Activated CD4-positive, alpha-beta T cell treated with anti-CD3 and anti-CD28 coated beads for 36 hours (primary cell): ENCODE measurements at regions not wholly inside any gene's neighbourhood (a gene's known extent, or its start where the extent isn't known, plus 50 kb on each side); places are given as distances from the start of the nearest gene placed in this dataset.

Source experiments
- ATAC-seq: fragments of 200-7000 bp; cut with Tn5 transposase; one replicate; pipeline ENCODE4 v1.10.0; 2021; ENCODE audit warnings: mild to moderate bottlenecking, moderate library complexity
- CTCF ChIA-PET: fragments of 350-600 bp; sonication (Branson Sonifier 250); formaldehyde crosslinking; loops from one replicate; lab custom pipeline; 2021; ENCODE audit warnings: antibody characterized with exemption; lab: Charles Lee
- POLR2A ChIA-PET: fragments of 350-600 bp; sonication (Branson Sonifier 250); formaldehyde crosslinking; loops from one replicate; lab custom pipeline; 2021; ENCODE audit warnings: antibody characterized with exemption, inconsistent platforms; lab: Charles Lee
- DNase-seq: peaks from one replicate; pipeline ENCODE4 v3.0.0-alpha.2; 2020
- H3K27ac Mint-ChIP-seq: one replicate; pipeline ENCODE4 v1.8.0; 2021; ENCODE audit warnings: mixed read lengths
- H3K27me3 Mint-ChIP-seq: one replicate; pipeline ENCODE4 v1.8.0; 2021; ENCODE audit warnings: mixed read lengths
- H3K36me3 Mint-ChIP-seq: one replicate; pipeline ENCODE4 v1.8.0; 2021; ENCODE audit warnings: low read depth, mixed read lengths
- H3K4me1 Mint-ChIP-seq: one replicate; pipeline ENCODE4 v1.8.0; 2021; ENCODE audit warnings: mixed read lengths
- H3K4me3 Mint-ChIP-seq: one replicate; pipeline ENCODE4 v1.8.0; 2021; ENCODE audit warnings: mild to moderate bottlenecking, moderate library complexity, mixed read lengths
- H3K9me3 Mint-ChIP-seq: one replicate; pipeline ENCODE4 v1.8.0; 2021; ENCODE audit warnings: low read depth, mixed read lengths
- intact Hi-C, 2 experiments: fragments of 100-400 bp; cut with DNase I in 1 of 2; cut with micrococcal nuclease in 1 of 2; formaldehyde crosslinking; loops; one replicate each; pipeline versions ENCODE4 v1.14.2 to v1.15.1; 2022 to 2024; cut with DNase I, micrococcal nuclease

GRCh38 chr14:97206916-97207315, 409.7 kb downstream of the VRK1 start:
- Mint-ChIP-seq H3K9me3 (no peaks in the 10 kb centered on the region), H3K4me1 (no peaks in the 10 kb centered on the region), H3K4me3 (no peak overlapping the region), H3K27ac (no peak overlapping the region), H3K36me3 (no peaks in the 10 kb centered on the region), H3K27me3 (peaks cover 1% of the 10 kb centered on the region)
- ATAC-seq (no peak), DNase-seq (no peak)
- intact Hi-C loops, result no loop called here
- POLR2A ChIA-PET, result no interaction called here
- CTCF ChIA-PET, result no interaction called here

DNA sequence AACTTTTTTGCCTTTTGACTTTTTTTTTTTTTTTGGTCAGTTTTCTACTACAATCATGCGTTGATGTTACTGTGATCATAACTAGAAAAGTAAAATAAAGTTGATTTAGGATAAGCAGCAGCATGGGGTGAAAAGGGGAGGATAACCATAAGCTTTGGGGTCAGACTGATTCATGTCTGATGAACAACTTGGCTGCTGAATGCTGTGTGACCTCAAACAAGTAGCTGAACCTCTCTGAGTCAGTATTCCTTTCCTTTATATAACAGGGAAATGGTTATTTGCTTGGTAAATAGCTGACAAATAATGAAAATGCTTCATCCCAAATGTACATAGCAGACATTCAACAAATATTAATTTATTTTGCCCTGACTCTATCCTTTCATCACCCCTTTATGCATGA, 413.0 kb downstream of the VRK1 start:
- no peak overlapping the region for H3K4me3 Mint-ChIP-seq
- ChIA-PET CTCF (no interaction called here), POLR2A (no interaction called here)
- H3K27ac Mint-ChIP-seq, result no peak overlapping the region
- no peaks in the 10 kb centered on the region for H3K36me3 Mint-ChIP-seq
- no peaks in the 10 kb centered on the region for H3K4me1 Mint-ChIP-seq
- intact Hi-C loops, result no loop called here
- ATAC-seq (no peak), DNase-seq (no peak)
- no peaks in the 10 kb centered on the region for H3K9me3 Mint-ChIP-seq
- H3K27me3 Mint-ChIP-seq, result no peaks in the 10 kb centered on the region

DNA sequence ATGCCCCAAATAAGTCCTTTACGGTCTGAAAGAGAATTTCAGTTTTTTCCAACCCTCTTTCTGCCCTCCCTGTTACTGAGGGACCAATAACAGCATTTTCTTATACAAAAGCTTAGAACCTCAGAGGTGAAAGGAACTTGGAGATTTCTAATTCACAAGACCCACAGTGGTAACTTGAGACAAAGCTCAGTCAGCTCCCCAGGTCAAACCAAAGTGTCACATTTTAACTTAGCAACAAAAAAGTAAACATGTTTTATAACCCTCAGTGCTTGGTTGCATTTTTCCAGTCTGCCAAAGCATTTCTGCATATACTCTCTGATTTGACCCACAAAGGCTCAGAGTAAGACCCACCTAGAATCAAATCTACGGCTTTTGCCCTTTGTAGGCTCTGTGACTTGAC, 415.2 kb downstream of the VRK1 start:
- peaks cover 3% of the 10 kb centered on the region for H3K4me1 Mint-ChIP-seq
- H3K27ac Mint-ChIP-seq, result no peak overlapping the region
- ATAC-seq, result no peak
- no peaks in the 10 kb centered on the region for H3K9me3 Mint-ChIP-seq
- H3K4me3 Mint-ChIP-seq, result no peak overlapping the region
- intact Hi-C loops, result no loop called here
- H3K36me3 Mint-ChIP-seq, result no peaks in the 10 kb centered on the region
- ChIA-PET POLR2A (no interaction called here), CTCF (no interaction called here)
- no peak for DNase-seq
- H3K27me3 Mint-ChIP-seq, result peaks cover under 1% of the 10 kb centered on the region

GRCh38 chr14:97213720-97214119, 416.5 kb downstream of the VRK1 start:
- Mint-ChIP-seq H3K4me1 (peaks cover 3% of the 10 kb centered on the region), H3K36me3 (no peaks in the 10 kb centered on the region), H3K27me3 (peaks cover 4% of the 10 kb centered on the region), H3K9me3 (no peaks in the 10 kb centered on the region), H3K27ac (no peak overlapping the region), H3K4me3 (no peak overlapping the region)
- ChIA-PET CTCF (interaction anchor here (0.6 kb wide), 2 partner anchors 31 to 41 kb away, joined by 3 to 4 read pairs; no protein-coding TSS in a partner anchor), POLR2A (no interaction called here)
- DNase-seq, result no peak
- ATAC-seq, result no peak
- intact Hi-C loops, result no loop called here

GRCh38 chr14:97215263-97215969, 418.2 kb downstream of the VRK1 start:
- Mint-ChIP-seq H3K4me3 (no peak overlapping the region), H3K36me3 (no peaks in the 10 kb centered on the region), H3K27me3 (peaks cover 9% of the 10 kb centered on the region), H3K9me3 (no peaks in the 10 kb centered on the region), H3K27ac (no peak overlapping the region), H3K4me1 (peaks cover 12% of the 10 kb centered on the region)
- ChIA-PET CTCF (interaction anchor here (0.6 kb wide), 1 partner anchor 117 kb away, joined by 3 read pairs; no protein-coding TSS in a partner anchor), POLR2A (no interaction called here)
- DNase-seq (no peak), ATAC-seq (no peak)
- intact Hi-C loops, result no loop called here

DNA sequence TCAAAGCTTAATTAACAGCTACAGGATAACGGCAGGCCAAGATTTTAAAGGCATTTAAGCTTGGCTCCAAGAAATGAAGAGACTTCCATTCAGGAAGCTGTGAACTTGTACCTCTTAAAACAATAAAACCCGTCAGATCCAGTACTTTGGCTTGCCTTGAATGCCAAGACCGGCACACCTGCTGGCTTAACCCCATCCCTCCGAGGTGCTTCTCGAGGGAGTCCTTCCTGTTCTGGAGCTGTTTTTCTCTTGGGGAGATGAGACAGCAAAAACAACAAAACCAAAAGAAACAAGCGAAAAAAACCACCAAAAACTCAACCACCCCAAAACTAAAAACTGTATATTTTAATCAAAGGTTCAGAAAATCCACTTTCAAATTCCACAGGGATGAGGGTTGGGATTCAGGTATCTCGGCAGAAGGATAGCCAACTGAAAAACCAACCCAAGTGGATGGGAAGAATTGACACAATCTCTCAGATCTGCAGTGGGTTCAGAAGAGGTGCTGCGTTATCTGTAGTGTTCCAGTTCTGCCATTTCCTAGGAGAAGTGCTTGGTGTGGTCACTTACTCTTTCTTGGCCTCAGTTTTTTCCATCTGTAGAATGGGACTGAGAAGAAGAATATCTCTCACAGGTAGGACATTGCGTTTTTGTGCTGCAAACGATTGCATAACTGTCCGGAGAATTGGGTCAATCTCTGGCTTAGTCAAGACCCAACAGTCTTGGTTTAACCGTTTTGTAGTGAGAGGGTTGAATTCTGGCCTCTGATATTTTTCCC, 420.1 kb downstream of the VRK1 start:
- ATAC-seq (no peak), DNase-seq (no peak)
- Mint-ChIP-seq H3K27me3 (peaks cover 9% of the 10 kb centered on the region), H3K9me3 (no peaks in the 10 kb centered on the region), H3K4me1 (peaks cover 12% of the 10 kb centered on the region), H3K36me3 (no peaks in the 10 kb centered on the region), H3K27ac (no peak overlapping the region), H3K4me3 (no peak overlapping the region)
- ChIA-PET POLR2A (interaction anchor here (0.7 kb wide), 1 partner anchor 738 kb away, joined by 3 read pairs; no protein-coding TSS in a partner anchor), CTCF (interaction anchor here (0.6 kb wide), 1 partner anchor 49 kb away, joined by 3 read pairs; no protein-coding TSS in a partner anchor)
- intact Hi-C loops, result no loop called here

GRCh38 chr14:97218274-97218673, 421.1 kb downstream of the VRK1 start:
- intact Hi-C loops, result no loop called here
- DNase-seq, result no peak
- Mint-ChIP-seq H3K27ac (no peak overlapping the region), H3K36me3 (no peaks in the 10 kb centered on the region), H3K27me3 (peaks cover 9% of the 10 kb centered on the region), H3K9me3 (no peaks in the 10 kb centered on the region), H3K4me3 (peak overlapping the region; percentile 68), H3K4me1 (peaks cover 12% of the 10 kb centered on the region)
- CTCF ChIA-PET, result interaction anchor here (0.6 kb wide), 1 partner anchor 48 kb away, joined by 3 read pairs; no protein-coding TSS in a partner anchor
- POLR2A ChIA-PET, result no interaction called here
- ATAC-seq, result no peak

DNA sequence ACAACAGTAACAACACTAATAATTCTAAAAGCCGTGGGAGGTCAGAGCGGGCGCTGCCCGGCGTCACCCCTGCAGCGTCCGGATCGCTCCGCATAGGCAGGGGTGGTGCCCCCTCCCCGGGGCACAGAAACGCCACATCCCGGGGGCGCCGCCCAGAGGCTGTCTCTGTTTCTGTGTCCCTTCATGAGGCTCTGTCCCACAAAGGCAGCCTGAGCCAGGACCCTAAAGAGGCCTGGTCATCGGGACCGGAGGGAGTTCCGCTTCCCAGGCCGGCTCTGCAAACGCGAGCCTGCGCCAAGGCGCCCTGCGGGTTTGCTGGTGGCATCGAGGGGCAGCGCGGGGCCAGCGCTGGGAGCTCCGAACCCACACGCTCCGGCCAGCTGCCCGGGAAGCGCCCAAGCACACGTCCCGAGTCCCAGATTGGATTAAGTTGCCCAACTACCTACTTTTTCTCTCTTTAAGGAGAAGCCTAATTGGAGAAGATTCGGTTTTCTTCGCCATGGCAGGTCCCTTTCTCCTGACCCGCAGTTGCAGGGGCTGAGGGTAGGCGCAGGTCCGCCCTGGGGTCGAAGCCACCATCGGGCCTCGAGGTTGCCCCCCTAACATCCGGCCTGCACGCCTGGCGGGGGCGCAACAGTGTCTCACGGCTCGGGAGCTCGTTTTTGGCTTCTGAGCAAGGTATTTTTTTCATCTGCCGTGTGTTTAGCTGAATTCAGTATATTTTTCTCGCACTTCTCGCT, 421.7 kb downstream of the VRK1 start:
- Mint-ChIP-seq H3K27ac (peak overlapping the region; percentile 65), H3K27me3 (peaks cover 9% of the 10 kb centered on the region), H3K4me1 (peaks cover 12% of the 10 kb centered on the region), H3K36me3 (no peaks in the 10 kb centered on the region), H3K9me3 (no peaks in the 10 kb centered on the region), H3K4me3 (peak overlapping the region; percentile 68)
- CTCF ChIA-PET, result interaction anchor here (0.7 to 1.0 kb wide), 3 partner anchors 7 to 517 kb away, joined by 3 read pairs; no protein-coding TSS in a partner anchor
- DNase-seq (peak; percentile 60), ATAC-seq (peak; percentile 78)
- intact Hi-C loops, result no loop called here
- POLR2A ChIA-PET, result interaction anchor here (0.5 kb wide), 1 partner anchor 145 kb away, joined by 3 read pairs; no protein-coding TSS in a partner anchor

DNA sequence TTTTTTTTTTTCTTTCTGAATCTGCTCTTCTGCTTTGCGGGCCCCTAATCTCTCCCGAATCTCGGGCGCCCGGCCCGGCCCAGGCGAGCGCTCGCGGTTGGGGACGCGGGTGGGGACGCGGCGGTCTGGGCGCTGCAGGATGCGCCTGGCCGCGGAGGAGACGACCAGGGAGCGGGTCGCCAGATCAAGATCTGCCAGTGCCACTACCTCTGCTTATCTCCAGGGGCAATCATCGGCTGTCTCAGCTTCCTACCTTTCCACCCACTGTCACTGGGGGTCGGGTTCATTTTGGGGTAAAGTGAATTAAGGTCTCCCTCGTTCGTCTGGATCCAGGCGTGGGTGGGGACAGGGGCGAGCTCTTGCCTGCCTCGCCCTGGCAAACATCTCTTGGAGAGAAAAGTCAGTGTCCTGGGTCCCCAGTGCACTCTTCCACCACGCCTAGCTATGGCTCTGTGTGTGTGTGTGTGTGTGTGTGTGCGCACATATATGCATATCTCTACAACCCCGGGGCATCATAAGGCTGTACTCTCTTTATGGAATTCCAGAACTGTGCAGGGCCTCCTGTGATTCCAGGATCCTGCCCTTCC, 422.3 kb downstream of the VRK1 start:
- Mint-ChIP-seq H3K4me1 (peaks cover 12% of the 10 kb centered on the region), H3K9me3 (no peaks in the 10 kb centered on the region), H3K27me3 (peaks cover 11% of the 10 kb centered on the region), H3K4me3 (peak overlapping the region; percentile 68), H3K36me3 (no peaks in the 10 kb centered on the region), H3K27ac (peak overlapping the region; percentile 65)
- intact Hi-C loops, result no loop called here
- POLR2A ChIA-PET, result interaction anchor here (0.5 kb wide), 1 partner anchor 146 kb away, joined by 3 read pairs; no protein-coding TSS in a partner anchor
- CTCF ChIA-PET, result interaction anchor here (0.7 to 1.0 kb wide), 4 partner anchors 8 to 517 kb away, joined by 3 read pairs; no protein-coding TSS in a partner anchor
- ATAC-seq, result peak; percentile 36
- DNase-seq, result peak; percentile 29

GRCh38 chr14:97221572-97222285, 424.5 kb downstream of the VRK1 start:
- Mint-ChIP-seq H3K4me1 (peaks cover 12% of the 10 kb centered on the region), H3K27ac (no peak overlapping the region), H3K4me3 (no peak overlapping the region), H3K36me3 (no peaks in the 10 kb centered on the region), H3K27me3 (peaks cover 11% of the 10 kb centered on the region), H3K9me3 (no peaks in the 10 kb centered on the region)
- ChIA-PET CTCF (no interaction called here), POLR2A (no interaction called here)
- DNase-seq (no peak), ATAC-seq (no peak)
- intact Hi-C loops, result no loop called here
